ENCODE measurements at regions not wholly inside any gene's neighbourhood (a gene's known extent, or its start where the extent isn't known, plus 50 kb on each side); places are given as distances from the start of the nearest gene placed in this dataset.
"Not testable (repeated sequence)": the region's sequence is repeated elsewhere in the genome, so short reads cannot be mapped to it uniquely, and the experiment has no call there.

DNA sequence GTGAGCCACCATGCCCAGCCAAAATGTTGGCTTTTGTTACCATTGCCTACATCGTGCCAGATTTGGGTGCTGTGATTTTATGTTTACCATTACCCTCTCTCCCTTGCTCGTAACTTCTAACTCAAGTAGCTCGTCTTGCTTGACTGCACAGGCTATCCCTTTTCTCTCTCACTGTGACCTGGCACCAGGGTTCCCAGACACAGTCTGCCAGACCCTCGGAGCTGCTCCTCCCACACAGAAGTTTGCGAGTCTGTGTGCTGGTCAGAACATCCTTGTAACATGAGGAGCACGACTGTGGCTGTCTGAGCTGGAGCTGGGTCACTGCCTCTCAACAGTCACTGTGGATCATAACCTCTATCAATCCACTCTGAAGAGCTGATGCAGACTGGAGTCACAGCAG, 152.5 kb upstream of the ACKR3 start:
- no peak for DNase-seq

DNA sequence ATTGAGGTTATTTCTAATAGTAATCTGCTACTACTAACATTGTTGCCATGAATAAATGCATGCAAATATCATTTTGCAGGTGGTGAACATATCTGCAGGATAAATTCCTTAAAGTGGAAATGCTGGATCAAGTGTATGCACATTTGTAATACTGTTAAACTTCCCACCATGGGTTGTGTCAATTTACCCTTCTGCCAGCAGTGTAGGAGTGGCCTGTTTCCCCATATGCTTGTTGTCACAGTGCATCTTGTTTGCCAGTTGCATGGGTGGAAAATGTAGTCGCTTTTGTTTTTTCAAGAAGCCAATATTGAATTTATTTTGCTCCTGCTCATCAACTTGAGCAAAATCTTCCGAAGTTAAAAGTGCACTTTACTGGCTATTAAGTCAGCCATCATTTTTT, 139.0 kb upstream of the ACKR3 start:
- no peak for DNase-seq

DNA sequence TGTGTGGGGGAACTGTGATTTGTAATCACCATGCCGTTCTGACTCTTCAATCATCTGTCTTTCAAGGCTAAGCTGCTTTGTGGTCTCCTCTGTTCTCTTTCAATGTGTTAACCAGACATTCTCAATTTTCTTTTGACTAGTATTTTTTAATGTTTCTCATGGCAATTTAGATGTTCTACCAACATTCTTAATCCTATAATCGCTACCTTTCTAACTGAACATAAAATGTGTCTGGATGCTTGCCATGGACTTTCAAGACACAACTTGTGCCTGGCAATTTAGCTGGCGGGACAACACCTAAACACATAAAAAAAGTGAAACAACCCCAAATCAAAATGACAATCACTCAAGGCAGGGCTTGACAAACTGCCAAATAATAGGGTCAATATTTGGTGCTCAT, 135.0 kb upstream of the ACKR3 start:
- no peak for DNase-seq

DNA sequence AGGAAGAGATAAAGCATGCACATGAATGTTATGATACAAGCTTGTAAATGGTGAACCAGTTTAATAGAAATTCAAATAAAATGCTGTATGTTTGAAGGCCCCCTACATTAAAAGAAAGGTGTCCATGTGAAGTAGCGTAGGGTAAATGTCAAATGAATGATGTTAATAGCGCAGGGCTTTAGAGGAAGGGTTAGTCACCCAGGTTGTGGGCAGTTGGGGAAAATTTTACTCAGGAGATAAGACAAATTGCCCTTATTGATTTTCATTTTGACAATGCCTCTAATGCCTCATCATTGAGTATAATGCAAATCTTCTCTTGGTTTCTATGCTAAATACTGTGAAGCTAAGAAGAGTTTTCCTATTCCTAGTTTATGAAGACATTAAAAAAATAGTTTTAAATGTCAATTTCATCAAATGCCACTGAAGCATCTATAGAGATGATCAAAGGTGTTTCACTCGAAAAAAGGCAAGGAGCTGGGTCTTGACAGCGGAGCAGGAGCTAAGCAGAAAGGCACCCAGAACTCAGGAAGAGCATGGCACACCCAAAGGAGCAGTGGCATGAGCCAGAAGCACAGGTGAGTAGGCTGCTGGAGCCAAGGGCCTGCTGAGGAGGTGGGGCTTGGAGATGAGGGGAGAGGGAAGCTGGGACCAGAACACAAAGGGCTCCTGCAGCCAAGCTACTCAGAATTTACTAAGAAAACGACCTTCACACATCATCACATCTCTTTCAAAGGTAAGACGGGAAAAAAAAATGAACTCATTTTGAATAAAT, 129.3 kb upstream of the ACKR3 start:
- DNase-seq: no peak

DNA sequence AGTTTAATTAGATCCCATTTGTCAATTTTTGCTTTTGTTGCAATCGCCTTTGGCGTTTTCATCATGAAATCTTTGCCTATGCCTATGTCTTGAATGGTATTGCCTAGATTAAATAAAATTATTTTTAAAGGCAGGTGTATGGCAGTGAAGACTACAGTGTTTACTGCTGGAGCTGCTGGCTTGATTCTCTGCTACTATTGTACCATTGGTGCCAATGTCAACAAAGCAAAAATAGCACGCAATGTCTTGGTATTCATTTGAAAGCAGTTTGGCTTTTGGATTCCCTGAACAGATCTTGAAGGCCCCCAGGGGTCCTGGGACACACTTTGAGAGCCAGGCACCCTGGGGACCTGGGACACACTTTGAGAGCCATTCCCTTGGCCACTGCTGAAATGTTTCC, 125.4 kb upstream of the ACKR3 start:
- DNase-seq: no peak

DNA sequence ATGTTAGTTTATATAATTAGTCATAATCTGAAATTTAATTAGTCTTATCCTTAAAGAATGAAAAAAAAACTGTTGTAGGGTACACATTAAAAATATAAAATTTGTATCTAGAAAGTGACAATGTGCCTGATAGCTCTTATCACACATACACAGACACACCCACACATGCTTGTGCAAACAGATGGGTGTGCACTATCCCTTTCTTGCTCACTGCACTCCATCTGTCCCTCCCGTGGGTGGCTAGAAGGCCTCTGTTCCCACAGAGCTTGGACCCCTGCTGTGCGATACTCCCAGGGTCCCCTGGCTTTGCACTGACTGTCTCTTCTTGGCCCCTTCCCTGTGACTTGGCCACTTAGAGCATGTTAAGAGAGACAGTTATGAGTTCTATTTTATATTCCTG, 123.9 kb upstream of the ACKR3 start:
- no peak for DNase-seq

DNA sequence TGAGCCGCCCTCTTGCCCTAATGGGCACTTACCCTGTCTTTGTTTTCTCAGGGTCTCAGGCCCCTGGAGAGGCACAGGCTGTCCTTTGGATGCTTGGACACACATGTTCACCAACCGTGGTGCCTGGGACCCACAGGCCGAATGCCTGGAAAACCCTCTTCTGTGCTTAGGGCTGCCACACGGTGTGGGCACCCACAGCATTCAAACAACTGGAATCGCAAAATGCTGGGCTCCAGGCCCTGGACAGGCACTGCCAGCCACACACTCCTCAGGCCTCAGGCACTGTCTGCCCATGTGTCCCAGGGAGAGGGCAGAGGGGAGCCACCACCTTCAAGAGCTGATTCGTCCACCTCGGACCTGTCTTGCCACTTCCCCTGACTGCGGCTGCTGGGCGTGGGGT, 123.1 kb upstream of the ACKR3 start:
- no peak for DNase-seq

DNA sequence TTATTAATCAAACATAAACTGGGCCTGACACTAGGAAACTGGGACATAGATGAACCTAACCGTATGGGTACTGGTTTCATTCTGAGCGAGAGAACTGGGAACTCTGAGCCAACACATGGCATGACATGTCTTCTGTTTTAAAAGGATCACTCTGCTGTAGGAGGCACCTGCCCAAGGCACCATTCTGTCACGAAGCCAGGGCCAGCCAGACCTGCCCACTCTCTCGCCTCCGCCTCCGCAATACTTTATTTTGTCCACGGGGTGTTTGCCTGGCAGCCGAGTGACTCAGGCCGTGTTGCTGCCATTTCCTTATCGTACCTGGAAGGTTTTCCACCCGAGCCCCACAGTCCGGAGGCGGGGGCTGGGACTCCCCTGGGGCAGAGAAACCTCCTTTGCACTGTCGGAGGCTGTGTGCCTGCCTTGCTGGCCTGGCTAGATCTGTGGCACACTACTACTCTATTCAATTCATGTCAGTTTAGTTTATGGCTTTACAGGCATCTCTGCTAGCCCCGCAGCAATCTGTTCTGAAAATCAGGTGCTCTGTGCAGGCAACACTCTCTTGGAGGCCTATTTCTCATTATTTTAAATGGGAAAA, 120.4 kb upstream of the ACKR3 start:
- no peak for DNase-seq

DNA sequence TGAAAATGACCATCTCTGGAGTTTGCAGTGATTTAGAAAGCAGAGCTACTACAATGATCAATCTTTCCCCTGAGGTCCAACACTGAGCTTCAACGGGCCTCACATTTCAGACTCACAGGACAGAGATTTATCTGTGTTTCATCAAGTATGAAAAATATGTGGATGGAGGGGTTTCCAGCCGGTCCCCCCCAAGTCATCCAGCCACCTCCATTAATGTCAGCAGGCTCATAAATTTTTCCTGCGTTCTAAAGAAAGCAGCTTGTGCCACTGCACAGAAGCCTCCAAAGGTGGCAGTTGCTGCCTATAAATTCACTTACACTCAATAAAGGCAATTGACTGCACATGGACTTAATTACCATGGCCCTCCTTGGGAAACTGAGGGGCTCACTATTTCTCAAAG, 117.4 kb upstream of the ACKR3 start:
- DNase-seq: no peak

DNA sequence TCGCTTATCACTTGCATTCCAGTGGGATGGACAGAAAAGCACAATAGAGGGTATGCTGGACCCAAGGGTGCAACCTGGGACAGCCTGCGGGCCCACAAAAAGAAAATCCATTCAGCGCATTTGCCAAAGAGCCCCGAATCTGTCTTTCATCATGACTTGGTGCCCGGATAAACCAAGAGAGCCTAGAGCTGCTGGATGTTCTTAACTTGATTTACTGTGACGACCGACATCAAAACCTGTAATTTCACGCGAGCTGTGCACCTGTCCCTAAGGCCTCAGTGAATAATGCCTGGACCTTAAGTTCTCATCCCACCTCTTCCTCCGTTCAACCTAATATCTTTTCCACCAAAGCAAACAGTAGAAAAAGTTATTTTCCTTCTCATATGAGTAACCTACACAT, 115.5 kb upstream of the ACKR3 start:
- no peak for DNase-seq

DNA sequence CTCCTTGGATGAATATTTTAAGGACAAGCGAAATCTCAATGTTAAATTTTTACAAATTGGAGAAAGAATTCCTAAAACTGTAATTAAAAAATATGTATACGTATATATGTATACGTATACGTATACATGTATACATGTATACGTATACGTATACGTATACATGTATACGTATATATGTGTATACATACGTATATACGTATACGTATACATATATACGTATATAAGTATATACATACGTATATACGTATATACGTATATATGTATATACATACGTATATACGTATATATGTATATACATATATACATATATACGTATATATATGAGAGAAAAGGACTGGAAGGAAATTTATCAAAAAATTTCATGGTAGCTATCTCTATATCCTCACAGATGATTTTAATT, 110.2 kb upstream of the ACKR3 start:
- no peak for DNase-seq

DNA sequence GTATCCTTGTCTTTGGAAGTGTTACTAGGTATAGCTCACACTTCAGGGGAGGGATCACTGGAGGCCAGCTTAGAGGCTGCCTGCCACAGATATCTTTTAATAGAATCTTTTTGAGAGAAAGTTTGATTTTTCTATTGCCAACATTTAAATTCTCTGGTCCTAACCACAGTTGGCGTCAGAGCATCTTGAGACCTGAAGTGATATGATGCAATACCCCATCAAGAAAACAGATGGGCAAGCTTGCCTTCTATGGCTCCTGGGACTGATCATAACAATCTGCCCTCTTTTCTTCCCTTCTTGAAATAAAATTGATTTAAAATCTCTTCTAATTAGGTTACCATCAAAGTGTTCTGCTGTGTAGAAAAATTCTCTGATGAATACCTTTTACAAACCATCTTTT, 105.5 kb upstream of the ACKR3 start:
- DNase-seq: no peak

DNA sequence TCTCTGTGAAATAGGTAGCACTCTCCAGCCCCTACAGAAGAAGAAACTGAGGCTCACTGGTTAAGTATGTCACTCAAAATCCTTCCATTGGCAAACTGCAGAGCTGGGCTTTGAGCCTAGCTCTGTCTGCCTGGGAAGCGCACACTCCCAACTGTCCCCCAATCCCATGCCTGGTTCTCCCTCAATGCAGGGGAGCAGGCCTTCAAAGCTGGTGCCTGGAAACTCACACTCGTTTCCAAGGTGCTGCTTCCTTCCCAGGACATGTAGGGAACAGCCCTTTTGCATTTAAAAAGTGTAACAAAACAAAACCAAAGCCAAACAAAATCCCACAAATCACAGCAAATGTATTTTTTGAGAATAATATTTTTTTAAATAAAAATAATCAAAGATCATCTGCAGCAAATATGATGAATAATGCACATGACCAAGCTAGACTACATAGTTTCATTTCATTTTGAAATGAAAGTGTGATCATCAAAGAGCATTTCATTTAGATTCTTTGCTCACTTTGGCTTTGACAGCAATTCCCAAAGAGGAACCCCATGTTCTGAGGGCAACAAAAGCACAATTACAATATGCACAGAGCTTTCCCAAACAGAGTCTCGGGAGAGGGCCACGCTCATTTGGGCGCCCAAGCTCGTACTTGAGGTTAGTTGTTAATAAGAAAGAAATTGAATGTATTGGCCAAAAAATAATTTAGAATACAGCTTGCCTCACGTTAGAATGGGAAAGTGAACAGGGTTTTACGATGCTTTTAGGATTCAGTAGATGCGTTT, 96.7 kb upstream of the ACKR3 start:
- no peak for DNase-seq

DNA sequence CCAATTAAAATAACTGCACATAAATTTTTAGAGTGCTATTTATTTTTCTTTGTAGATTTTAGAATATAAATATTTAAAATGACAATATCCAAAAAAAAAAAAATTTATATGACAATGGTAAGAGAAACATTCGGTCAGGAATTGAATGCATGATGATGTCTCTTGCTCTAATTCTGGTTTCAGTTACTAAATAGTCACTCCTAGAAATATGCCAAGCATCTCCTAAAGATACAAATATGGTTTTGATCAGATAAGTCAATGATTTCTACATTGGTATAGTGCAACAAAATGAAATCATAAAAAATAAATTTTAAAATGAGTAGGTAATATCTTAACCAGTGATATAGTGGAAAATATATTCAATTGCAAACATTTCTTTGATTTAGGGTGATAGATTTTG, 95.9 kb upstream of the ACKR3 start:
- DNase-seq: no peak

DNA sequence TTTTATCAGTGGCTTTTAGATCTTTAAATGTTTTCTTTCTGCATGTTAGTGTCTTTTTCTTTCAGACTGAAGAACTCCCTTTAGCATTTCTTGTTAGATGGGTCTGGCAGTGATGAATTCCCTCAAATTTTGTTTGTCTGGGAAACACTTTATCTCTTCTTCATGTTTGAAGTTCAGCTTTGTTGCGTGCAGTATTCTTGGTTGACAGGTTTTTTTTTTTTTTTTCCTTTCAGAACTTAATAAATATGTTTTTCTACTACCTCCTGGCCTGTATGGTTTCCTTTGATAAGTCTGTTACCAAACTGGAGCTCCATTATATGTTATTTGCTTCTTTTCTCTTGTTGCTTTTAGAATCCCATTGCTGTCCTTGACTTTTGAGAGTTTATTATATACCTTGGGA, 89.8 kb upstream of the ACKR3 start:
- no peak for DNase-seq

DNA sequence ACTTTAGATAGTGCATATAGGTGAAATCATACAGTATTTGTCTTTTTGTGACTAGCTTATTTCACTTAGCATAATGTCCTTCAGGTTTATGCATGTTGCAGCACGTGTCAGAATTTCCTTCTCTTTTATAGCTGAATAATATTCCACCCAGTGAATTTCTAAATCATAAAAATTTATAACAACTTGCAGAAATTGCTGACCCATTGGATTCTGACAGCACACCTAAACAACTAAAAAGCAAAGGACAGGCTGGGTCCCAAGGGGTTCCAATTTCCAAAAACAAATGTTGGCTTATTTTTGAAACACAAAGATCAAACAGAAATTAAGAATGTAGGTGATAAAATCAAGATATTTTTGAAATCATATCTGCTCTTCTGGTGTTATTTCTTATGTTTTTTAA, 86.5 kb upstream of the ACKR3 start:
- no peak for DNase-seq

DNA sequence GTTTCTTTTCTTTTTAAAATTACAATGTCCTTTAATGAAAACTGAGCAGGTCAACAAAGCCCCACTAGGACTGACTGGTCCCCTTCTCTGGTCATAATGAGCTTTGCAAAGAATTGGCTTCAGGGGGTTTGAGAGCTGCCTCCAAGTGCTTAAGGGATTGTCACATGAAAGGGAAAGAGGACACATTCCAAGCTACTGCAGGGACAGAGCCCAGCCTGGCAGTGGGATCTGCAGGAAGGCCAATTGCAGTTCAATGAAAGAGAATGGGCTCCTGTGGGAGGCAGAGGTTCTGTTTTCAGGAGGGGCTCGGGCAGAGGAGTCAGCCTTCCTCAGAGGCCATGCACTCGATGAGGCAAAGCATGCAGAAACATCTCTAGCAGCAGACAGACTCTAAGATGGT, 84.1 kb upstream of the ACKR3 start:
- DNase-seq: no peak

DNA sequence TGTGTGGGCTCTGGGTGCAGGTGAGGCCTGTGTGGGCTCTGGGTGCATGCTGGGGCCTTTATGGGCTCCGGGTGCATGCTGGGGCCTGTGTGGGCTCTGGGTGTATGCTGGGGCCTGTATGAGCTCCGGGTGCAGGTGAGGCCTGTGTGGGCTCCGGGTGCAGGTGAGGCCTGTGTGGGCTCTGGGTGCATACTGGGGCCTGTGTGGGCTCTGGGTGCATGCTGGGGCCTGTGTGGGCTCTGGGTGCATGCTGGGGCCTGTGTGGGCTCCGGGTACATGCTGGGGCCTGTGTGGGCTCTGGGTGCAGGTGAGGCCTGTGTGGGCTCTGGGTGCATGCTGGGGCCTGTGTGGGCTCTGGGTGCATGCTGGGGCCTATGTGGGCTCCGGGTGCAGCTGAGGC, 80.5 kb upstream of the ACKR3 start:
- not testable (repeated sequence) for DNase-seq

DNA sequence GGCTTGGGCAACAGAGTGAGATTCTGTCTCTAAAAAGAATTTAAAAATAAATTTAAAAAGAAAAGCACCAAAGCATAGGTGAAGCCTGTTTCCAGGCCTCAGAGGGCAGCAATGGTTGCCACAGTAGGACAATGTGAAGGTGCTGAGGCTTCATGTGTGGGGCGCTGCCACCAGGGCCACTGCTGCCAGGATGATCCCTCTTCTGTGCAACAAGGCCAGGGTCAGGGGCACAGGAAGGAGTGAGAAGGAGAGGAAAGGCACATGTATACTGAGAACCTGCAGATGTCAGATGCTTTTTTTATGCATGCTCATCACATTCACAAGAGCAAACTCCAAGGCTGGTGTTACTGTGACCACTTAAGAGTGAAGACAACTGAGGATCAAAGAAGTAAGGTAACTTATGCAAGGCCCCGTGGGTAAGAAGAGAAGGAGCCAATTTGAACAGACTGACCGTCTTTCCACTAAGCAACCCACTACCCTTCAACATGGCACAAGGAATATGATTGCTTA, 79.7 kb upstream of the ACKR3 start:
- no peak for DNase-seq

DNA sequence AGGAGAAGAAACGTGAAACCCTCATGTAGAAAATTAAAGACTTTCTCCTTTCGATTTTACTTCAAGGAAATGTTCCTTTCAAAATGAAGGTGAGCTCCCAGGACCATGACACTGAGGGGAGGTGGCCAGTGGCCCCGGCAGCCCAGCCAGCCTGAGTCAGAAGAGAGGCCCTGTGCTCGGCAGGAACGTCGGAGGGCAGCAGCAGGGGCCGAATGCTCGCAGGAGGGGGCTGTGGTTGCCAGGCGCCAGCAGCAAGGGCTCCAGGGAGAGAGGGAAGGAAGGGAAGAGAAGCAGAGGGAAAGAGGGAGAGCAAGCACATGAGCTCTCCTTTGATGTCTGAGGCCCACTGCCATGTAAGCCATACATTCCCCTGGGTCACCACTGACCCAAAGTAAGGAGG, 73.3 kb upstream of the ACKR3 start:
- DNase-seq: no peak

DNA sequence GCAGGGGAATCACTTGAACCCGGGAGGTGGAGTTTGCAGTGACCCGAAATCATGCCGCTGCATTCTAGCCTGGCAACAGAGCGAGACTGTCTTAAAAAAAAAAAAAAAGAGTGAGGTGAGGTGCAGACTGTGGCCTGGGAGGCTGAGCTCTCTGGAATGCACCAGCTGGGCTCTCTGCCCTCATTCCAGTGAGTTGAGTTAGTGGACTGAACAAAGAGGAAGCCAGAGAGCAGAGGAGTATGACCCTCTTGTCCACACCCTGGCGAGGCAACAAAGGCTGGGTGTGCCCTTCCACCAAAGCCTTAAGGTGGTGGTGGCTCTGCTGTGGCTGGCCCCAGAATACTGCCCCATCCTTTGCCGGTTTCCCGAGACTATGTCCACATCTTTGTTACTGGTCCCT, 71.3 kb upstream of the ACKR3 start:
- DNase-seq: no peak

DNA sequence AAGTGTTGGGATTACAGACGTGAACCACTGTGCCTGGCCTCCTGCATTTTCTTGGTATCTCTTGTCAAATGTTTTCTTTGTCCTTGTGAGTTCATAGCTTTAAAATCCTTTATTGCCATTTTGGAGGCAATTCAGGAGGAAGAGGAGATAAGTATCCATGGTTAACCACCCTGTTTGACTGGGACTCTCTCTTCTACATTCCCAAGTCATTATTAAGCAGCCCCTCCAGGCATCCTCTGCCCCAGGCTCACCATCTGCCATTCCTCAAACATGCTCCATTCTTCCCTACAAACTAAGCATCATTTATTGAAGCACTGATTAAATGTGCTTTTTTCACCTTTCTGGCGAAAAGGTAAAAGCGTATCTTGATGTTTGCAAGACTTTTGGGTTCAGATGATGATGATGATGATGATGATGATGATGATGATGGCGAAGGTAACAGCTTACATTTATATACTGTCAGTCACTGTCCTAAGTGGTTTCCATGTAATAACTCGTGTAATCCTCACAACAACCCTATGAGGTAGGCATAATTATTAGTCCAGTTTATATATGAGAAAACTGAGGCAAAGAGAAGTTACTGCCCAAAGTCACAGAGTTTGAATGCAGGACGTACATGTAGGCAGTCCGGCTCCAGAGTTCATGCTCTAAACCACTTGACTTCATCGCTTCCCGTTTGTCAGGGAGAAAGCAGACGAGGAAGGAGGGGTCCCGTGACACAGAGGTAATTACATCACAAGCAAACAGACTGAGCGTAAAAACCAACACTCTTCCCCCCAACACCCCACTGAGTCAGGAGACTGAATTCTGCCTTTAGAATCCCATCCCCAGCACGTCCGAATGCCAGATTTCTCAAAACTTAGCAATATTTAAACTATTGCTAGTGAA, 69.7 kb upstream of the ACKR3 start:
- no peak for DNase-seq

DNA sequence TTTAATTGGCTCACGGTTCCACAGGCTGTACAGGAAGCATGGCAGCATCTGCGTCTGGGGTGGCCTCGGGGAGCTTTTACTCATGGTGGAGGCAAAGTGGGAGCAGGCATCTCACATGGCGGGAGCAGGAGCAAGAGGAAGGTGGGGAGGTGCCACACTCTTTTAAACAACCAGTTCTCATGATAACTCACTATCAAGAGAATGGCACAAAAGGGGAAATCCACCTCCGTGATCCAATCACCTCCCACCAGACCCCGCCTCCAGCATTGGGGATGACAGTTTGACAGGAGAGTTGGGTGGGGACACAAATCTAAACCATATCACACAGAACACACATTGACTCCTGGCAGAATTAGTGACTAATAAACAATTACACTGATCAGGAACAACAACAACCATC, 68.6 kb upstream of the ACKR3 start:
- no peak for DNase-seq

Data from effector CD4-positive, alpha-beta T cell (primary cell).